Right lobe of liver (tissue), 6 donors: ENCODE measurements at regions not wholly inside any gene's neighbourhood (a gene's known extent, or its start where the extent isn't known, plus 50 kb on each side); places are given as distances from the start of the nearest gene placed in this dataset.

Source experiments
- ATAC-seq, 4 donors: fragments of 200-7000 bp; cut with Tn5 transposase; one replicate each; pipeline ENCODE4 v1.9.1; 2020; ENCODE audit warnings: mild to moderate bottlenecking in 4 of 4, moderate library complexity in 4 of 4
- DNase-seq, 3 donors: peaks; one replicate each; pipeline ENCODE4 v3.0.0-alpha.2; 2020
- H3K27ac ChIP-seq, 3 donors: fragments of 200-600 bp; one replicate each; pipeline ENCODE4 v1.8.0; 2022
- H3K27me3 ChIP-seq, 2 donors: fragments of 200-600 bp; one replicate each; pipeline ENCODE4 v1.8.0; 2022
- H3K36me3 ChIP-seq, 4 donors: fragments of 200-600 bp; sonication (generic) in 1 of 4; one replicate each; pipeline versions ENCODE4 v1.5.1 to v1.8.0; 2017 to 2022; ENCODE audit warnings: control low read depth in 1 of 4
- H3K4me1 ChIP-seq, 4 donors: fragments of 200-600 bp; sonication (generic) in 1 of 4; one replicate each; pipeline versions ENCODE4 v1.5.1 to v1.8.0; 2017 to 2022; ENCODE audit warnings: control low read depth in 1 of 4
- H3K4me3 ChIP-seq, 3 donors: fragments of 200-600 bp; one replicate each; pipeline ENCODE4 v1.8.0; 2022
- H3K9me3 ChIP-seq, 4 donors: fragments of 200-600 bp; sonication (generic) in 1 of 4; one replicate each; pipeline versions ENCODE4 v1.5.1 to v1.8.0; 2017 to 2022; ENCODE audit warnings: control low read depth in 1 of 4
- CTCF ChIP-seq, 4 donors: fragments of 200-600 bp in 3 of 4; fragments of 450-650 bp in 1 of 4; IDR thresholded peaks; one replicate each; pipeline versions ENCODE4 v1.5.1 to v1.8.0; 2016 to 2022; ENCODE audit warnings: antibody characterized with exemption in 4 of 4, mild to moderate bottlenecking in 2 of 4
- POLR2A ChIP-seq: fragments of 450-650 bp; IDR thresholded peaks from one replicate; pipeline ENCODE4 v1.6.1; 2017; ENCODE audit warnings: antibody characterized with exemption, mild to moderate bottlenecking
- WGBS: methylation state at CpG from one replicate; pipeline ENCODE4 v1.1.6; 2018; ENCODE audit warnings: low coverage, low lambda C conversion rate; ENCODE audit not compliant: insufficient coverage; ENCODE audit errors: missing lambda C conversion rate; 5-methylcytosine and 5-hydroxymethylcytosine counted together
- intact Hi-C, 2 donors: fragments of 100-400 bp; cut with DNase I; formaldehyde crosslinking; loops; one replicate each; pipeline versions ENCODE4 v1.11.2 to v1.14.1; 2022
- donor health status: DM: no; HTN: yes; CAD: no.
- donor health status: DM: no; HTN: no; CAD: no.
- donor health status: DM: no; HTN: no; CAD: no.
- donor health status: DM: no; HTN: yes; CAD: no.
- donor health status: DM: no; HTN: yes; CAD: no.

DNA sequence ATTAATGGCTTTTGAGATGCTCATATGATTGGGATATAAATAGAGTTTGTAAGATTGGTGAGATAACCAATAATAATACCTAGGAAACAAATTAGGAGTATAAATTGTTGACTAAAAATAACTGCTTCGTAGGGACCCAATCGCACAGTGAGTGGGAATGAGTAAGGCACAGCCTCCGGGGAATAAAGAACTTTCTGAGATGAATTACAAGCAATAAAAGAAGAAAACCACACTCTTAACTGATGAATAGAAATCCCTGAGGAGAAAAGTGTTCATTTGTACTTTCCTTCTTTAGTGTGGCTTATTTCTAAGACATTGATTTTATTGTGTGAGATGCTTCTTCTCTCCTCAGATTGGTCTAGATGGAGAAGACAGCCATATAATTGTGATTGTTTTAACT lies 443.4 kb upstream of the PRMT6 start:
- WGBS: 85% methylated on average over 3 of the region's 3 CpGs

DNA sequence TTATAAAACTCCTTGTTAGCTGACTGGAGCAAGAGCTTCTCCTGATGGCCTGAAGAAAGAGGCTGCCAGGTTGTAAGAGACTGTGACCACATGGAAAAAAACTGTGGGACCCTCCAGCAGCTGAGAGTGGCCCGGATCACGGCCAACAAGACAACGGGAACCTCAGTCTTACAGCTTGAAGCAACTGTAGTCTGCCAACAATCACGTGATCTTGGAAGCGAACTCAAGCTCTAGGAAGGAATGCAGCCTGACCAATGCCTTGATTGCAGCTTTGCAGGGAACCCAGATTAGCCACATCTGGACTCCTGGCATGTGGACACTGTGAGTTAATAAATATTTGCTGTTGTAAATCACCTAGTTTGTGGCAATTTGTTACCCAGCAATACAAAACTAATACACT lies 442.6 kb upstream of the PRMT6 start:
- no peak overlapping the region for H3K4me3 ChIP-seq
- DNase-seq (no peak), ATAC-seq (no peak)
- 20% methylated on average over 1 of the region's 5 CpGs for WGBS
- H3K27me3 ChIP-seq: no peaks in the 10 kb centered on the region
- no peaks in the 10 kb centered on the region for H3K36me3 ChIP-seq
- H3K27ac ChIP-seq: no peak overlapping the region
- intact Hi-C loops: no loop called here
- TF ChIP-seq CTCF (IDR thresholded peaks at IDR 0.05): no peak
- no peak for TF ChIP-seq POLR2A
- H3K4me1 ChIP-seq: no peaks in the 10 kb centered on the region
- H3K9me3 ChIP-seq: peaks cover 0 to 3% (median 0%) of the 10 kb centered on the region in 4 donors

More for the DNA sequence above, 443.4 kb upstream of the PRMT6 start:
- Histone ChIP-seq H3K4me3 (no peak overlapping the region), H3K9me3 (peaks cover 0 to 3% (median 0%) of the 10 kb centered on the region in 4 donors), H3K4me1 (no peaks in the 10 kb centered on the region), H3K27ac (no peak overlapping the region), H3K27me3 (no peaks in the 10 kb centered on the region), H3K36me3 (no peaks in the 10 kb centered on the region)
- DNase-seq (no peak), ATAC-seq (no peak)
- intact Hi-C loops: no loop called here
- no peak for TF ChIP-seq CTCF (IDR thresholded peaks at IDR 0.05)
- no peak for TF ChIP-seq POLR2A

DNA sequence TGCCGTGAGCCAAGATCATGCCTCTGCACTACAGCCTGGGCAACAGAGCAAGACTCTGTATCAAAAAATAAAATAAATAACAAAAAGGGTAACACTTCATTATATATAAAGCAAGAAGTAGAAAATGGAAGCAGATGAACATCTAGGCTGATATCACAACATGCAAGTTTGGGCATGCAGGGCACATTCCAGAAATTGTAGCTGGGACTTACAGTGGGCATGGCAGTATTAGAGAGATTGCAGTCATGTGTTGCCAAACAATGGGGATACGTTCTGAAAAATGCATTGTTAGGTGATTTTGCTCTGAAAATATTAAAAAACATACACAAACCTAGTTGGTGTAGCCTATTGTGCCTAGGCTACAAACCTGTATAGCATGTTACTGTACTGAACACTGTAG lies 441.0 kb upstream of the PRMT6 start:
- no peak overlapping the region for H3K4me3 ChIP-seq
- H3K27ac ChIP-seq: no peak overlapping the region
- ATAC-seq: no peak
- no peak for DNase-seq
- H3K27me3 ChIP-seq: no peaks in the 10 kb centered on the region
- no peaks in the 10 kb centered on the region for H3K36me3 ChIP-seq
- H3K9me3 ChIP-seq: peaks cover 0 to 3% (median 0%) of the 10 kb centered on the region in 4 donors
- intact Hi-C loops: no loop called here
- 42% methylated on average over 2 of the region's 2 CpGs for WGBS
- H3K4me1 ChIP-seq: no peaks in the 10 kb centered on the region
- TF ChIP-seq POLR2A: no peak
- no peak for TF ChIP-seq CTCF (IDR thresholded peaks at IDR 0.05)

DNA sequence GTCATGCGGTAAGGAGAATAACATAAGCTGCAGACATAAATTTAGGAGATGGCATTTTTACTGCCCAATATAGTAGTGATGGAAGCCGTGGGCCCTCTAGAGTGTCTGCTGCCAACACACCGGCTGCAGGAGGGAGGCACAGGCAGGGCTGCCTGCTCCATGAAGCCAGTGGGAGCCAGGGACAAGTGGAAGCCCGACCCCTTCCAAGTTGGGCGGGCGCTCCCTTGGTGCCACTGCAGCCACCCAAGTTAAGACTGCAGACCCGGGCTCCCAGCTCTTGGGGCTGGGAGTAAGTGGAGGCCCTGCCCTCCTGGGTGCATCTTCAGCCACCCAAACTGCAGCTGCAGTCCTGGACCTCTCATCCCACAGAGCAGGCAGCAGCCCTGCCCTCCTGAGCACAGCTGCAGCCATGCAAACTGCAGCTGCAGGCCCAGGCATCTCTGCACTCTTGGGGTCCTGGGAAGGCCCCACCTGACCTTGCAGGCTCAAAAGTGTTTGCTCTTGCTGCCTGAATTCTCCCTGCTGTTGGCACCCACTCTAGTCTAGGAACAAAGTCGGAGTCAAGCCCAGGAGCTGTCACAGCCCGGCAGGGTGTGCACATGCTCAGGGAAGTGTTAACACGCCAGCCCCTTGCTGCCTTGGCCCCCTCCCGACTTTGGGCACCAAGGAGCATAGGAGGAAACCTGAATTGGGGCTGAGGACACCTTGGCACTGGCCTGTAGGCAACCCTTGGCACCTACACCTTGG lies 437.2 kb upstream of the PRMT6 start:
- H3K27me3 ChIP-seq: no peaks in the 10 kb centered on the region
- no peak overlapping the region for H3K27ac ChIP-seq
- H3K9me3 ChIP-seq: peaks cover 0 to 3% (median 0%) of the 10 kb centered on the region in 4 donors
- DNase-seq (peak in 1 of 3 donors; percentile 30), ATAC-seq (peak in 1 of 4 donors; percentile 24)
- intact Hi-C loops: no loop called here
- no peaks in the 10 kb centered on the region for H3K4me1 ChIP-seq
- H3K36me3 ChIP-seq: no peaks in the 10 kb centered on the region
- no peak overlapping the region for H3K4me3 ChIP-seq
- 62% methylated on average over 4 of the region's 11 CpGs for WGBS
- TF ChIP-seq POLR2A (no peak), CTCF (IDR thresholded peaks at IDR 0.05) (no peak)
